DND-41 (cell line): ENCODE measurements at regions not wholly inside any gene's neighbourhood (a gene's known extent, or its start where the extent isn't known, plus 50 kb on each side); places are given as distances from the start of the nearest gene placed in this dataset.

ENCODE experiments used
- EZH2 ChIP-seq: IDR thresholded peaks from 3 replicates; pipeline ENCODE4 v1.6.1; 2012; ENCODE audit warnings: borderline replicate concordance, low read depth, mild to moderate bottlenecking, moderate library complexity, low read length, inconsistent platforms; ENCODE audit not compliant: severe bottlenecking
- TF ChIP-seq, protein P1 (sequence below): IDR thresholded peaks from 2 replicates; pipeline ENCODE4 v1.5.1; 2012; ENCODE audit warnings: borderline replicate concordance, low read length, moderate library complexity, mild to moderate bottlenecking; ENCODE audit not compliant: poor library complexity, severe bottlenecking; ENCODE audit errors: extremely low read depth

GRCh38 chr12:116448165-116448739 lies 110.9 kb upstream of the MAP1LC3B2 start:
- TF ChIP-seq, protein P1, sequence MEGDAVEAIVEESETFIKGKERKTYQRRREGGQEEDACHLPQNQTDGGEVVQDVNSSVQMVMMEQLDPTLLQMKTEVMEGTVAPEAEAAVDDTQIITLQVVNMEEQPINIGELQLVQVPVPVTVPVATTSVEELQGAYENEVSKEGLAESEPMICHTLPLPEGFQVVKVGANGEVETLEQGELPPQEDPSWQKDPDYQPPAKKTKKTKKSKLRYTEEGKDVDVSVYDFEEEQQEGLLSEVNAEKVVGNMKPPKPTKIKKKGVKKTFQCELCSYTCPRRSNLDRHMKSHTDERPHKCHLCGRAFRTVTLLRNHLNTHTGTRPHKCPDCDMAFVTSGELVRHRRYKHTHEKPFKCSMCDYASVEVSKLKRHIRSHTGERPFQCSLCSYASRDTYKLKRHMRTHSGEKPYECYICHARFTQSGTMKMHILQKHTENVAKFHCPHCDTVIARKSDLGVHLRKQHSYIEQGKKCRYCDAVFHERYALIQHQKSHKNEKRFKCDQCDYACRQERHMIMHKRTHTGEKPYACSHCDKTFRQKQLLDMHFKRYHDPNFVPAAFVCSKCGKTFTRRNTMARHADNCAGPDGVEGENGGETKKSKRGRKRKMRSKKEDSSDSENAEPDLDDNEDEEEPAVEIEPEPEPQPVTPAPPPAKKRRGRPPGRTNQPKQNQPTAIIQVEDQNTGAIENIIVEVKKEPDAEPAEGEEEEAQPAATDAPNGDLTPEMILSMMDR: no peak
- no peak for TF ChIP-seq EZH2
